ENCODE measurements at regions not wholly inside any gene's neighbourhood (a gene's known extent, or its start where the extent isn't known, plus 50 kb on each side); places are given as distances from the start of the nearest gene placed in this dataset.
"Not testable (repeated sequence)": the region's sequence is repeated elsewhere in the genome, so short reads cannot be mapped to it uniquely, and the experiment has no call there.

- intact Hi-C loops (cut with micrococcal nuclease; ENCODE audit: unreplicated experiment); H3K79me2 ChIP-seq (ENCODE audit: insufficient read depth, low read length); H4K20me1 ChIP-seq (ENCODE audit: insufficient read depth, low read length); H2AFZ ChIP-seq (ENCODE audit: low read length); H3K4me3 ChIP-seq (replicated peaks in 1 of 3; ENCODE audit: insufficient read depth in 1 of 3, low read depth in 2 of 3, low read length in 3 of 3); H3K4me1 ChIP-seq (ENCODE audit: insufficient read depth, low read length); H3K9ac ChIP-seq (ENCODE audit: insufficient read depth, low read depth, low read length); H3K27me3 ChIP-seq (ENCODE audit: control insufficient read depth in 1 of 2, insufficient read depth in 2 of 2, low read length in 2 of 2); H3K4me2 ChIP-seq (ENCODE audit: low read depth, low read length); CTCF ChIA-PET (ENCODE audit: low intra/inter-chr PET ratio, low total read pairs); H3K9me3 ChIP-seq (ENCODE audit: low read length); H3K36me3 ChIP-seq (replicated peaks in 1 of 2; ENCODE audit: control insufficient read depth in 1 of 2, insufficient read depth in 2 of 2, low read length in 2 of 2); BruUV-seq (replicated peaks); in situ Hi-C loops (cut with HindIII; ENCODE audit: extremely low pct_ligation_motif_present, low pct_unique_long_range_greater_than_20kb); H3K27ac ChIP-seq (ENCODE audit: extremely low read length, insufficient read depth, low read length); DNase-seq (ENCODE audit: low spot score); POLR2A ChIA-PET; ATAC-seq; FAIRE-seq: not testable (repeated sequence)
- WGBS (ENCODE audit: low lambda C conversion rate), result 12% methylated on average over 10 of the region's 10 CpGs
These were observed 690.7 kb upstream of the SLC35B3 start for GRCh38 chr6:9126034-9126433.

- in situ Hi-C loops (cut with HindIII; ENCODE audit: extremely low pct_ligation_motif_present, low pct_unique_long_range_greater_than_20kb), result no loop called here
- CTCF ChIA-PET (ENCODE audit: low intra/inter-chr PET ratio, low total read pairs), result no interaction called here
- H3K4me3 ChIP-seq (replicated peaks in 1 of 3; ENCODE audit: insufficient read depth in 1 of 3, low read depth in 2 of 3, low read length in 3 of 3), result no peak overlapping the region
These were observed 686.2 kb upstream of the SLC35B3 start for GRCh38 chr6:9121549-9121948.

More at GRCh38 chr6:9121549-9121948, 686.2 kb upstream of the SLC35B3 start:
- Histone ChIP-seq H3K36me3 (replicated peaks in 1 of 2; ENCODE audit: control insufficient read depth in 1 of 2, insufficient read depth in 2 of 2, low read length in 2 of 2) (no peaks in the 10 kb centered on the region), H2AFZ (ENCODE audit: low read length) (no peak overlapping the region), H3K79me2 (ENCODE audit: insufficient read depth, low read length) (no peaks in the 10 kb centered on the region), H3K4me2 (ENCODE audit: low read depth, low read length) (no peak overlapping the region), H3K9ac (ENCODE audit: insufficient read depth, low read depth, low read length) (no peak overlapping the region), H3K4me1 (ENCODE audit: insufficient read depth, low read length) (no peaks in the 10 kb centered on the region), H3K9me3 (ENCODE audit: low read length) (no peaks in the 10 kb centered on the region), H3K27me3 (ENCODE audit: control insufficient read depth in 1 of 2, insufficient read depth in 2 of 2, low read length in 2 of 2) (no peaks in the 10 kb centered on the region), H3K27ac (ENCODE audit: extremely low read length, insufficient read depth, low read length) (no peak overlapping the region), H4K20me1 (ENCODE audit: insufficient read depth, low read length) (no peaks in the 10 kb centered on the region)
- TF ChIP-seq POGZ (CRISPR knock-in tag; IDR thresholded peaks at IDR 0.05) (no peak), SRY (CRISPR knock-in tag; IDR thresholded peaks at IDR 0.05) (no peak), ZNF17 (CRISPR knock-in tag; IDR thresholded peaks at IDR 0.05) (no peak), AKNA (CRISPR knock-in tag; IDR thresholded peaks at IDR 0.05; ENCODE audit: borderline replicate concordance) (no peak)
- WGBS (ENCODE audit: low lambda C conversion rate), result 29% methylated on average over 3 of the region's 3 CpGs
- POLR2A ChIA-PET, result no interaction called here
- ATAC-seq (no peak), DNase-seq (ENCODE audit: low spot score) (no peak), FAIRE-seq (no peak)
- BruUV-seq (replicated peaks), result no TSS peak
- intact Hi-C loops (cut with micrococcal nuclease; ENCODE audit: unreplicated experiment), result no loop called here

Measured in HepG2 (cell line).